ENCODE measurements at regions not wholly inside any gene's neighbourhood (a gene's known extent, or its start where the extent isn't known, plus 50 kb on each side); places are given as distances from the start of the nearest gene placed in this dataset.

DNA sequence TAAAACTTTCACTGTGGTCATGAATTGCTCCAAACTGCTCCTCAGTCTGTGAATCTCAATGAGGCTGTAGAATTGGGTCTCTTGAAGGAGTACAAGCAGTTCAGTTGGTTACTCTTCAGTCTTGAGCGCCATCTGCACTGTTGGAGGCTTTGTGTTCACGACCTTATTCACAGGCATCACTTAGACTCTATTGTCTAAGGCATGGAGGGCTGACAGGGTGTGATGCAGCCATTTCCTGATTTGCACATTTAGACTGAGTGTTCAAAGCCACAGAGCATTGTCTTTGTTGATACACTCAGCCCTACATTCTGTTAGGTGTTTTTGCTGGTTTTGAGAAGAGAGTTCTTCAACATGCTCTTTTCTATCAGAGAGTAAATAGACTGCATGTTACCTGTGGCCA is 355.9 kb upstream of the RIOK2 start:
- H3K4me3 ChIP-seq = no peak overlapping the region
- WGBS, 2 donors = 73 to 82% methylated on average over 2 of the region's 2 CpGs
- H3K27me3 ChIP-seq = no peaks in the 10 kb centered on the region
- no peaks in the 10 kb centered on the region for H3K36me3 ChIP-seq
- H3K4me1 ChIP-seq = peaks cover 0 to 3% (median 0%) of the 10 kb centered on the region in 9 donors
- TF ChIP-seq, protein P1, sequence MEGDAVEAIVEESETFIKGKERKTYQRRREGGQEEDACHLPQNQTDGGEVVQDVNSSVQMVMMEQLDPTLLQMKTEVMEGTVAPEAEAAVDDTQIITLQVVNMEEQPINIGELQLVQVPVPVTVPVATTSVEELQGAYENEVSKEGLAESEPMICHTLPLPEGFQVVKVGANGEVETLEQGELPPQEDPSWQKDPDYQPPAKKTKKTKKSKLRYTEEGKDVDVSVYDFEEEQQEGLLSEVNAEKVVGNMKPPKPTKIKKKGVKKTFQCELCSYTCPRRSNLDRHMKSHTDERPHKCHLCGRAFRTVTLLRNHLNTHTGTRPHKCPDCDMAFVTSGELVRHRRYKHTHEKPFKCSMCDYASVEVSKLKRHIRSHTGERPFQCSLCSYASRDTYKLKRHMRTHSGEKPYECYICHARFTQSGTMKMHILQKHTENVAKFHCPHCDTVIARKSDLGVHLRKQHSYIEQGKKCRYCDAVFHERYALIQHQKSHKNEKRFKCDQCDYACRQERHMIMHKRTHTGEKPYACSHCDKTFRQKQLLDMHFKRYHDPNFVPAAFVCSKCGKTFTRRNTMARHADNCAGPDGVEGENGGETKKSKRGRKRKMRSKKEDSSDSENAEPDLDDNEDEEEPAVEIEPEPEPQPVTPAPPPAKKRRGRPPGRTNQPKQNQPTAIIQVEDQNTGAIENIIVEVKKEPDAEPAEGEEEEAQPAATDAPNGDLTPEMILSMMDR (IDR thresholded peaks at IDR 0.05) = no peak
- ATAC-seq = no peak
- H3K27ac ChIP-seq = no peak overlapping the region
- intact Hi-C loops (cut with DNase I) = loop anchor here in 2 of 10 donors (10.0 kb wide), 2 partner anchors 304 to 1286 kb away; no protein-coding TSS in a partner anchor
- H3K9me3 ChIP-seq = no peaks in the 10 kb centered on the region
- DNase-seq = no peak

DNA sequence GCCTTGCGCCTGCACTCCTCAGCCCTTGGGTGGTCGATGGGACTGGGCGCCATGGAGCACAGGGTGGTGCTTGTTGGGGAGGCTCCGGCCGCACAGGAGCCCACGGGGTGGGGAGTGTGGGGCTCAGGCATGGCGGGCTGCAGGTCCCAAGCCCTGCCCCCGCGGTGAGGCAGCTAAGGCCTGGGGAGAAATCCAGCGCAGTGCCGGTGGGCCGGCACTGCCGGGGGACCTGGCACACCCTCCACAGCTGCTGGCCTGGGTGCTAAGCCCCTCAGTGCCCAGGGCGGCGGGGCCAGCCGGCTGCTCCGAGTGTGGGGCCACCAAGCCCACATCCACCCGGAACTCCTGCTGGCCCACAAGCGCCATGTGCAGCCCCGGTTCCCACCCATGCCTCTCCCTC is 358.8 kb upstream of the RIOK2 start:
- Histone ChIP-seq H3K4me3 (no peak overlapping the region), H3K36me3 (no peaks in the 10 kb centered on the region), H3K4me1 (peaks cover 0 to 13% (median 0%) of the 10 kb centered on the region in 9 donors), H3K27me3 (no peaks in the 10 kb centered on the region), H3K9me3 (no peaks in the 10 kb centered on the region), H3K27ac (no peak overlapping the region)
- DNase-seq (no peak), ATAC-seq (no peak)
- intact Hi-C loops (cut with DNase I) = no loop called here
- TF ChIP-seq, protein P1 (IDR thresholded peaks at IDR 0.05) = no peak
- WGBS, 2 donors = 93 to 96% methylated on average over 18 to 20 of the region's 20 CpGs

DNA sequence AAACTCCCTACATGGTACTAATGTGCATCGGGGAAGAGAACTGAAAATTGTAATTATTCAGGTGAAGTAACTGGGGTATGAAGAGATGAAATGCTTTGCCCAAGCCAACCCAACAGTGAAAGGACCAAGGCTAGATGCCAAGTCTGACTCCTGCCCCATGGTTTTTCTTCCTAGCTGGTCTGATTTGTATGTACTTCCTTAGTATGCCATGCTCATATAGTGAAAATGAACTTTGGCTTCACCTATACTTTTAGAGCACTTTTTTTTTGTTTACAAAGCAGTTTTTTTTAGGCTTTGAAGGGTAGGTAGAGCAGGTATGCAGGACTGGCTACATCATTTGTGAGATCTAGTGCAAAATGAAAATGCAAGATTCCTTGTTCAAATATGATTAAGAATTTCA is 359.4 kb upstream of the RIOK2 start:
- intact Hi-C loops (cut with DNase I) = no loop called here
- DNase-seq (no peak), ATAC-seq (no peak)
- WGBS, 2 donors = 96 to 100% methylated on average over 1 of the region's 1 CpG
- no peaks in the 10 kb centered on the region for H3K27me3 ChIP-seq
- TF ChIP-seq, protein P1 (IDR thresholded peaks at IDR 0.05) = no peak
- H3K27ac ChIP-seq = peak overlapping the region in 1 of 10 donors; percentile 56
- H3K4me1 ChIP-seq = peaks cover 0 to 13% (median 0%) of the 10 kb centered on the region in 9 donors
- H3K9me3 ChIP-seq = no peaks in the 10 kb centered on the region
- no peak overlapping the region for H3K4me3 ChIP-seq
- H3K36me3 ChIP-seq = no peaks in the 10 kb centered on the region

DNA sequence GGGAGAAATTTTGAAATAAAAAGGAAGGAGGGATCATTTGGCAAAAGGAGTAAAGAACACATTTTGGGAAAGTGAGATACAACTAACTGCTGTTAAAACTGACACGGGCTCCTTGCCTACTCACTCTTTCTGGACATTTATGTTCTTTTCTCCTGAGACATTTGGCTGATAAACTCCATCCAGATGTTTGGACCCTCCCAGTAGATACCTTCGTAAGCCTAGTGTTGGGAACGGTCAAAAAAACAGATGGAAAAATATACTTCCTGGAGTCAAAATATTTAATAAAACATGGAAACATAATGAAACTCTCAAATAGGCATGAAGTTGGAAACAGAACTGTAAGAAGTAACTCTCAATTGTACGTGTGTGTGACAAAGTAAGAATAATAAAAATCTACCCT is 360.1 kb upstream of the RIOK2 start:
- Histone ChIP-seq H3K9me3 (no peaks in the 10 kb centered on the region), H3K36me3 (no peaks in the 10 kb centered on the region), H3K4me3 (no peak overlapping the region), H3K27me3 (no peaks in the 10 kb centered on the region), H3K4me1 (peaks cover 0 to 13% (median 1%) of the 10 kb centered on the region in 9 donors), H3K27ac (peak overlapping the region in 5 of 10 donors; percentile 0 to 67 (median 57))
- TF ChIP-seq, protein P1 (IDR thresholded peaks at IDR 0.05) = no peak
- ATAC-seq (peak in 5 of 8 donors; percentile 28 to 67 (median 48)), DNase-seq (no peak)
- 41 to 50% methylated on average over 4 of the region's 4 CpGs for WGBS, 2 donors
- intact Hi-C loops (cut with DNase I) = no loop called here
